Gastrocnemius medialis (tissue), 4 donors: ENCODE measurements at regions not wholly inside any gene's neighbourhood (a gene's known extent, or its start where the extent isn't known, plus 50 kb on each side); places are given as distances from the start of the nearest gene placed in this dataset.

Experiments used
- CTCF ChIP-seq, 5 experiments: fragments of 450-650 bp in 3 of 5; fragments of 200-600 bp in 2 of 5; sonication (generic) in 2 of 5; IDR thresholded peaks in 4 of 5; conservative IDR thresholded peaks in 1 of 5; 1 replicate in 4 of 5; 2 replicates in 1 of 5; pipeline ENCODE4 v1.5.1; 2016 to 2019; ENCODE audit warnings: antibody characterized with exemption in 5 of 5, mild to moderate bottlenecking in 3 of 5, moderate library complexity in 3 of 5
- POLR2A ChIP-seq, 2 donors: fragments of 450-650 bp; IDR thresholded peaks; one replicate each; pipeline ENCODE4 v1.6.1; 2017; ENCODE audit warnings: antibody characterized with exemption in 2 of 2, mild to moderate bottlenecking in 2 of 2, moderate library complexity in 2 of 2

GRCh38 chr4:187558391-187558790 is 437.2 kb upstream of the ZFP42 start:
- TF ChIP-seq CTCF (IDR thresholded peaks at IDR 0.05 in 4 of 5, conservative IDR thresholded peaks at IDR 0.05 in 1 of 5) (no peak), POLR2A (IDR thresholded peaks at IDR 0.05) (no peak)
